ENCODE measurements at regions not wholly inside any gene's neighbourhood (a gene's known extent, or its start where the extent isn't known, plus 50 kb on each side); places are given as distances from the start of the nearest gene placed in this dataset.

- Histone ChIP-seq H3K36me3 (no peaks in the 10 kb centered on the region), H3K4me1 (no peaks in the 10 kb centered on the region), H3K4me3 (no peak overlapping the region), H3K9me3 (no peaks in the 10 kb centered on the region), H3K27me3 (no peaks in the 10 kb centered on the region), H3K27ac (no peak overlapping the region)
- no peak for TF ChIP-seq CTCF (IDR thresholded peaks at IDR 0.05)
- no peak for TF ChIP-seq POLR2A (IDR thresholded peaks at IDR 0.05)
- ATAC-seq (no peak), DNase-seq (no peak)
- intact Hi-C loops (cut with DNase I): no loop called here
- WGBS (ENCODE audit: insufficient coverage, low coverage, low lambda C conversion rate, missing lambda C conversion rate): 52% methylated on average over 7 of the region's 8 CpGs
Measured at GRCh38 chr14:85310491-85311272, 219.3 kb upstream of the FLRT2 start.

- intact Hi-C loops (cut with DNase I): no loop called here
- 65% methylated on average over 2 of the region's 2 CpGs for WGBS (ENCODE audit: insufficient coverage, low coverage, low lambda C conversion rate, missing lambda C conversion rate)
- no peak overlapping the region for H3K27ac ChIP-seq
- H3K27me3 ChIP-seq: no peaks in the 10 kb centered on the region
- H3K9me3 ChIP-seq: no peaks in the 10 kb centered on the region
- no peak overlapping the region for H3K4me3 ChIP-seq
- H3K4me1 ChIP-seq: no peaks in the 10 kb centered on the region
- no peak for DNase-seq
- TF ChIP-seq CTCF (IDR thresholded peaks at IDR 0.05) (no peak), POLR2A (IDR thresholded peaks at IDR 0.05) (no peak)
- ATAC-seq: no peak
- no peaks in the 10 kb centered on the region for H3K36me3 ChIP-seq
Measured at GRCh38 chr14:85313560-85314207, 216.3 kb upstream of the FLRT2 start.

GRCh38 chr14:85315290-85315689, 214.7 kb upstream of the FLRT2 start:
- no peak overlapping the region for H3K4me3 ChIP-seq
- ATAC-seq (no peak), DNase-seq (no peak)
- no peaks in the 10 kb centered on the region for H3K9me3 ChIP-seq
- no peaks in the 10 kb centered on the region for H3K4me1 ChIP-seq
- H3K36me3 ChIP-seq: no peaks in the 10 kb centered on the region
- 27% methylated on average over 3 of the region's 3 CpGs for WGBS (ENCODE audit: insufficient coverage, low coverage, low lambda C conversion rate, missing lambda C conversion rate)
- no peak for TF ChIP-seq CTCF (IDR thresholded peaks at IDR 0.05)
- no peak for TF ChIP-seq POLR2A (IDR thresholded peaks at IDR 0.05)
- intact Hi-C loops (cut with DNase I): no loop called here
- H3K27me3 ChIP-seq: no peaks in the 10 kb centered on the region
- no peak overlapping the region for H3K27ac ChIP-seq

- TF ChIP-seq CTCF (IDR thresholded peaks at IDR 0.05) (no peak), POLR2A (IDR thresholded peaks at IDR 0.05) (no peak)
- H3K4me3 ChIP-seq: no peak overlapping the region
- no peaks in the 10 kb centered on the region for H3K9me3 ChIP-seq
- DNase-seq (no peak), ATAC-seq (no peak)
- intact Hi-C loops (cut with DNase I): no loop called here
- no peaks in the 10 kb centered on the region for H3K27me3 ChIP-seq
- no peak overlapping the region for H3K27ac ChIP-seq
- WGBS (ENCODE audit: insufficient coverage, low coverage, low lambda C conversion rate, missing lambda C conversion rate): 55% methylated on average over 5 of the region's 5 CpGs
- no peaks in the 10 kb centered on the region for H3K36me3 ChIP-seq
- no peaks in the 10 kb centered on the region for H3K4me1 ChIP-seq
Measured at GRCh38 chr14:85315733-85316290, 214.1 kb upstream of the FLRT2 start.
